ENCODE measurements at regions not wholly inside any gene's neighbourhood (a gene's known extent, or its start where the extent isn't known, plus 50 kb on each side); places are given as distances from the start of the nearest gene placed in this dataset.
"Not testable (repeated sequence)": the region's sequence is repeated elsewhere in the genome, so short reads cannot be mapped to it uniquely, and the experiment has no call there.

GRCh38 chr15:21503021-21503420 lies 62.7 kb upstream of the POTEB3 start:
- TF ChIP-seq POLR2A, CTCF (IDR thresholded peaks at IDR 0.05): not testable (repeated sequence)
